ENCODE measurements at regions not wholly inside any gene's neighbourhood (a gene's known extent, or its start where the extent isn't known, plus 50 kb on each side); places are given as distances from the start of the nearest gene placed in this dataset.

- no peak for DNase-seq
Observed at GRCh38 chr2:137826373-137827372, 137.6 kb upstream of the HNMT start.

- DNase-seq: no peak
Observed at GRCh38 chr2:137828624-137829023, 135.6 kb upstream of the HNMT start.

- no peak for DNase-seq
Observed at GRCh38 chr2:137829251-137829650, 135.0 kb upstream of the HNMT start.

- no peak for DNase-seq
Observed at GRCh38 chr2:137834760-137835379, 129.4 kb upstream of the HNMT start.

GRCh38 chr2:137836671-137837070 lies 127.6 kb upstream of the HNMT start:
- DNase-seq: no peak

- DNase-seq: no peak
Observed at GRCh38 chr2:137837830-137838229, 126.4 kb upstream of the HNMT start.

GRCh38 chr2:137838255-137839092 lies 125.8 kb upstream of the HNMT start:
- peak; percentile 18 for DNase-seq

- no peak for DNase-seq
Observed at GRCh38 chr2:137842430-137842829, 121.8 kb upstream of the HNMT start.

GRCh38 chr2:137842952-137843351 lies 121.3 kb upstream of the HNMT start:
- DNase-seq: no peak

- DNase-seq: no peak
Observed at GRCh38 chr2:137845422-137845821, 118.9 kb upstream of the HNMT start.

GRCh38 chr2:137846993-137847392 lies 117.3 kb upstream of the HNMT start:
- DNase-seq: no peak

- DNase-seq: no peak
Observed at GRCh38 chr2:137847443-137847842, 116.8 kb upstream of the HNMT start.

GRCh38 chr2:137857881-137858280 lies 106.4 kb upstream of the HNMT start:
- no peak for DNase-seq

GRCh38 chr2:137862651-137863050 lies 101.6 kb upstream of the HNMT start:
- DNase-seq: no peak

GRCh38 chr2:137865954-137866540 lies 98.2 kb upstream of the HNMT start:
- DNase-seq: peak; percentile 47

- no peak for DNase-seq
Observed at GRCh38 chr2:137870682-137871081, 93.6 kb upstream of the HNMT start.

- no peak for DNase-seq
Observed at GRCh38 chr2:137872577-137872976, 91.7 kb upstream of the HNMT start.

- no peak for DNase-seq
Observed at GRCh38 chr2:137873536-137874244, 90.6 kb upstream of the HNMT start.

- no peak for DNase-seq
Observed at GRCh38 chr2:137879121-137879520, 85.2 kb upstream of the HNMT start.

- DNase-seq: no peak
Observed at GRCh38 chr2:137881711-137882110, 82.6 kb upstream of the HNMT start.

GRCh38 chr2:137886083-137886831 lies 78.0 kb upstream of the HNMT start:
- DNase-seq: peak; percentile 64

Measured in NCI-H2171 (cell line).